GM13976 (cell line): ENCODE measurements at regions not wholly inside any gene's neighbourhood (a gene's known extent, or its start where the extent isn't known, plus 50 kb on each side); places are given as distances from the start of the nearest gene placed in this dataset.
"Not testable (repeated sequence)": the region's sequence is repeated elsewhere in the genome, so short reads cannot be mapped to it uniquely, and the experiment has no call there.

Source experiments
- DNase-seq: peaks from one replicate; pipeline ENCODE4 v3.0.0; 2012; ENCODE audit warnings: low spot score
- in situ Hi-C: fragments of 300-500 bp; cut with MboI; formaldehyde crosslinking; loops from one replicate; pipeline ENCODE4 v1.12.0; 2022; ENCODE audit warnings: low sequenced_read_pairs, mixed read lengths, inconsistent platforms; ENCODE audit not compliant: unreplicated experiment
- TF ChIP-seq, protein P1 (sequence below): IDR thresholded peaks from 2 replicates; pipeline ENCODE4 v1.5.1; 2012; ENCODE audit warnings: borderline replicate concordance, mild to moderate bottlenecking; ENCODE audit not compliant: insufficient read depth; ENCODE audit errors: extremely low read depth, missing control alignments, control extremely low read depth

DNA sequence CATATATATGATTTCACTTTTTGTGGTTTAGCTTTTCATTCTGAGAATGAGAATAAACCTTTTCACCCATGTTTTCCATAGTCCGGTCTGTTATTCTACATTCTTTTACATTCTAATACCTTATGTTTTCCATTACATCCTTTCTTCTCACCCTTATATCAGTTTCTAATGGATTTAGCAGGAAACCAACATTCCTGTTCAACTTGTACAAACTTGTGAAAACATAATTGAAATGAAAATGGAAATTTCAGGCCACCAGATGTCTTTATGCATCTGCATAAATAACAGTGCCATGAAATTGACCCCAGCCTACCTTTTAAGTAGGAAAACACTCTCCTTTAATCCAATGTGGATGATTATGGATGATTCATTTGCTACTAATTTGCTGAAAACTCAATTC, 494.8 kb upstream of the ZFP42 start:
- no peak for DNase-seq
- in situ Hi-C loops, result no loop called here
- TF ChIP-seq, protein P1, sequence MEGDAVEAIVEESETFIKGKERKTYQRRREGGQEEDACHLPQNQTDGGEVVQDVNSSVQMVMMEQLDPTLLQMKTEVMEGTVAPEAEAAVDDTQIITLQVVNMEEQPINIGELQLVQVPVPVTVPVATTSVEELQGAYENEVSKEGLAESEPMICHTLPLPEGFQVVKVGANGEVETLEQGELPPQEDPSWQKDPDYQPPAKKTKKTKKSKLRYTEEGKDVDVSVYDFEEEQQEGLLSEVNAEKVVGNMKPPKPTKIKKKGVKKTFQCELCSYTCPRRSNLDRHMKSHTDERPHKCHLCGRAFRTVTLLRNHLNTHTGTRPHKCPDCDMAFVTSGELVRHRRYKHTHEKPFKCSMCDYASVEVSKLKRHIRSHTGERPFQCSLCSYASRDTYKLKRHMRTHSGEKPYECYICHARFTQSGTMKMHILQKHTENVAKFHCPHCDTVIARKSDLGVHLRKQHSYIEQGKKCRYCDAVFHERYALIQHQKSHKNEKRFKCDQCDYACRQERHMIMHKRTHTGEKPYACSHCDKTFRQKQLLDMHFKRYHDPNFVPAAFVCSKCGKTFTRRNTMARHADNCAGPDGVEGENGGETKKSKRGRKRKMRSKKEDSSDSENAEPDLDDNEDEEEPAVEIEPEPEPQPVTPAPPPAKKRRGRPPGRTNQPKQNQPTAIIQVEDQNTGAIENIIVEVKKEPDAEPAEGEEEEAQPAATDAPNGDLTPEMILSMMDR, result no peak

DNA sequence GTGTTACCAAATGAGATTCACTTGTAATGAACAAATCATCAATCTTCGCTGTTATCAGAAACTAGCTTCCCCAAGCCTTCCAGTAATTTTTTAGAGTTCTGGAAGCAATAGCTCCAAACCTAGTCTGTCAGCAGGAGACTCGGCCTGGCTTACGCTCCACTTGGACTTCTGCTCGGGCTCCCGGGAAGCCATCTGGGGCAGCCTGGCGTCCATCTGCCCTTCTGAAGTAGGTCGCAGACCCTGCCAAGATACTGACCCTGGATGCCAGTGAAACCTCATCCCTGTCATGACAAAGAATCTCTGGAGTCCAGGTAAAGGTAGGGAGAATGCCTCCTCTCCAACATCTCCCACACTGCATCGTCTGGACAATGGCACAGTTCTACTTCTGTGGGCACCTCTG, 493.8 kb upstream of the ZFP42 start:
- no peak for DNase-seq
- TF ChIP-seq, protein P1, result no peak
- in situ Hi-C loops, result no loop called here

DNA sequence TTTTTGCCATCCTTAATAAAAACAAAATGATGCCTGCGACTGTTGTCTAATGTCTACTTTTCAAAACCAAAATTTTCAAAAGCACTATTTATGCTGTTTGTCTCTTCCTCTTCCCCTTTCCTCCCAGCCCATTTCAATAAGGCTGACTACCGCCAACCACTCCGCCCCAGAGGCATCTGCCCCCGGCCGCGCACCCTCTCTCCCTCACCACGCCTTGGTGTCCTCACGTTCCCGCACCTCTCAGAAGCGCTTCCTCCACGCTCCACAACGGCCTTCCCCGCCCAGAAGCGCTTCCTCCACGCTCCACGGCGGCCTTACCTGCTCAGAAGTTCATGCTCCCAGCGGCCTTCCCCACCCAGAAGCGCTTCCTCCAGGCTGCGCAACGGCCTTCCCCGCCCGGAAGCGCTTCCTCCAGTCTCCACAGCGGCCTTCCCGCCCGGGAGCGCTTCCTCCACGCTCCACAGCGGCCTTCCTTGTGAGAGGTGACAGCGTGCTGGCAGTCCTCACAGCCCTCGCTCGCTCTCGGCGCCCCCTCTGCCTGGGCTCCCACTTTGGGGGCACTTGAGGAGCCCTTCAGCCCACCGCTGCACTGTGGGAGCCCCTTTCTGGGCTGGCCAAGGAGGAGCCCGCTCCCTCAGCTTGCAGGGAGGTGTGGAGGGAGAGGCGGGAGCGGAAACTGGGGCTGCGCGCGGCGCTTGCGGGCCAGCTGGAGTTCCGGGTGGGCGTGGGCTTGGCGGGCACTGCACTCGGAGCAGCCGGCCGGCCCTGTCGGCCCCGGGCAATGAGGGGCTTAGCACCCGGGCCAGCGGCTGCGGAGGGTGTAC, 490.4 kb upstream of the ZFP42 start:
- in situ Hi-C loops, result no loop called here
- TF ChIP-seq, protein P1, result no peak
- DNase-seq, result no peak

DNA sequence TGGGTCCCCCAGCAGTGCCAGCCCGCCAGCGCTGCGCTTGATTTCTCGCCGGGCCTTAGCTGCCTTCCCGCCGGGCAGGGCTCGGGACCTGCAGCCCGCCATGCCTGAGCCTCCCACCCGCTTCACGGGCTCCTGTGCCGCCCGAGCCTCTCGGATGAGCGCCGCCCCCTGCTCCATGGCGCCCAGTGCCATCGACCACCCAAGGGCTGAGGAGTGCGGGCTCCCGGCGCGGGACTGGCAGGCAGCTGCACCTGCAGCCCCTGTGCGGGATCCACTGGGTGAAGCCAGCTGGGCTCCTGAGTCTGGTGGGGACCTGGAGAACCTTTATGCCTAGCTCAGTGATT, 489.8 kb upstream of the ZFP42 start:
- in situ Hi-C loops, DNase-seq: not testable (repeated sequence)

DNA sequence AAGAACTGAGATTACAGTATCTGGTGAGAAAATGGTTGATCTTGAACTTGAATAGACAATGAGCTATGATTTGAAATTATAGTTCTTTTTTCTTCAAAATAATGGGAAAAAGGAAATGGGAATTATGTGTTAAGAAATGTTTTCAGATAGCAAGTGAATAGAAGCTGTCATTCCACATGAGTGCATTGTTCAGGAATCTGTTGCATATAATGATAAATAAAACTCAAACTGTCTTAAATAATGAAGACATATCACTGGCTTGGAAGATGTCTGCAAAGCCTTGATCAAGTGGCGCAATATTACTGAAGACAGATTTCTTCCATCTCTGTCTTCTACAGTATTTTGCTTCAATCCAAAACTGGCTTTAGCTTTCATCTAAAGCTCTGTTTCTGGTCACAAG, 479.3 kb upstream of the ZFP42 start:
- TF ChIP-seq, protein P1, result no peak
- in situ Hi-C loops, result no loop called here
- DNase-seq, result no peak

DNA sequence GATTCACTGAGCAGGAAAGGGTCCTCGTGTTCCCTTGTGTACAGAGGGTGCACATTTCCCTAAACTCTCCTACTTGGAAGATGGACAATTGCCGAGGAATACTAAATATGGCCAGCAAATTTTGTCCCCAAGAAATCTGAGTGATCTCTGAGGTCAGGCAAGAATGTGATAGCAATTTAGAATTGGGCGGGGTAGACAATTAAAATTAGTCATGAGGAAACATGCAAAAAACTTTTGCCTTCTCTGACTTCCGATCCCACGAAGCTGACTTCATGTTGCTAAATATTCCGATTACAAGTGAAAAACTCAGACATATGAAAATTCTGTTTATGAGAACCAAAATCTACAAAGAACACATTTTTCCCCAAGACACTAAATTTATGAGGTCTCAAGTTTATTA, 453.9 kb upstream of the ZFP42 start:
- in situ Hi-C loops, result no loop called here
- TF ChIP-seq, protein P1, result no peak
- DNase-seq, result no peak

DNA sequence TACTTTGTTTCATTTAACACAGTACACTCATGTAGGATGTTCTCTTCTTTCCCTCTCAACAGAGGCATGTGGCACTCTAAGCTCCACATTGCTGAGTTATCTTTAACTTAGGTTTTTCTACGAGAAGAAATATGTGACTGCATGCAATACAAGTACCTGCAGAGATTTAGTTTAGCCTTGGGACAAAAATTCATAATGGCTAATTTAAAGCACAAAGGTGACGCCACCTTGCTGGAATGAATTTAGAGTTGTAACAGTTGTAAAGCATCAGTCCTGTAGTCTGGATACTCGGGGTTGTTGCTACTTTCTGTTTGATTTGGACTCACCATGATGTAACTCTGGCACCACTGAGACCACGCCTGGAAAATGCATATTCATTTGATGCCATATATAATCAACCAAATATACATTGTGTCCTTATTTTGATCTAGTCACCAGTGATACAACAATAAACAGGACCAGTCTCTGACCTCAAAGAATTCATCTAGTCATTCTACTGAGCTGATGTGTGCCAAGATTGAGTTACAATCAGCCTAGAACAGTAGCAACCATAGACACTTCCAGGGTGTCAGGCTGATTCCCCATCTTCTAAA, 451.0 kb upstream of the ZFP42 start:
- DNase-seq, result no peak
- in situ Hi-C loops, result no loop called here
- TF ChIP-seq, protein P1, result no peak
